ENCODE measurements at regions not wholly inside any gene's neighbourhood (a gene's known extent, or its start where the extent isn't known, plus 50 kb on each side); places are given as distances from the start of the nearest gene placed in this dataset.

GRCh38 chrX:69024931-69025330, 140.3 kb downstream of the PJA1 start:
- no peak for DNase-seq

DNA sequence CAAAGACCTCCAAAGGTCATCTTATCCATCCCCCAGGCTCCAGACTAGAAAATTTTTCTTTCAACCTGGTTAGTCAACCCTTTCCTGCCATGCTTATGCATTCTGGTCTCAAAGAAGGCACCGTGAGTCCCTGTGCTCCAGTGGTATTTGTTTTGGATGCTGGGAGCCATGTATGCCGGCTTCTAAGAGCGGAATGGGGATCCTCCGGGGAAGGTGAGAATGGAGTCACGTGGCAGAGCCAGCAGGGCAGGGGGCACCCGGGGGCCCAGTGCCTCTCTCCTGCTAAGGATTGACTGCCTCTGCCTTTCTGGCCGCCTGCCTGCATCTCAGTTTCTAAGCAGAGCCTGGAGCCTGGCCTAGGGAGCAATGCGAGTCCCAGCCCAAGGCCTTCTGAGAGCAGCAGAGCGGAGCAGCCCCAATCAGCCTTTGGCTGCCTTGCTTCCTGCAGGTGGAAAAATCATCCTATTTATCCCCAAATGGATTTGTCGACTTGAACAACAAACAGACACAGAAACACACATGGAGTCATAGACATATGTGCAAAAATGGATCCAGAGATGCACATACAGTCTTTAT, 141.0 kb downstream of the PJA1 start:
- no peak for DNase-seq

DNA sequence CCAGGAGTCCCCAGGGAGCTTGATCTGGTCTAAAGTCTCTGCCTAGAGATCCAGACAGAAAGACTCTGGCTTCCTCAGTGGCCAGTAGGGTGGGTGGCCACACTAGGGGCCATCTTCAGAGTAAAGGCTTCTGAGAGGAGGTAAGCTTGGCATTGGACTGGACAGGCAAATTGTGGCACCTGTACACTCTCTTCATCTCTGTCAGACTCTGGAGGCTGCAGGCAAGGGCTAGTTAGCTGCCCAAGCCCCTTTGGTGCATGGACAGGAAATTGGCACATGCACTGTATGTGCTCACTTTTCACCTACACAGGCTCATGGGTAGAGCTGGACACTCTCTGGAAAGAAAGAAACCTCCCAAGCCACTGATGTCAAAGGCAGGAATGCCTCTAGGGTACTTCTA, 142.8 kb downstream of the PJA1 start:
- no peak for DNase-seq

DNA sequence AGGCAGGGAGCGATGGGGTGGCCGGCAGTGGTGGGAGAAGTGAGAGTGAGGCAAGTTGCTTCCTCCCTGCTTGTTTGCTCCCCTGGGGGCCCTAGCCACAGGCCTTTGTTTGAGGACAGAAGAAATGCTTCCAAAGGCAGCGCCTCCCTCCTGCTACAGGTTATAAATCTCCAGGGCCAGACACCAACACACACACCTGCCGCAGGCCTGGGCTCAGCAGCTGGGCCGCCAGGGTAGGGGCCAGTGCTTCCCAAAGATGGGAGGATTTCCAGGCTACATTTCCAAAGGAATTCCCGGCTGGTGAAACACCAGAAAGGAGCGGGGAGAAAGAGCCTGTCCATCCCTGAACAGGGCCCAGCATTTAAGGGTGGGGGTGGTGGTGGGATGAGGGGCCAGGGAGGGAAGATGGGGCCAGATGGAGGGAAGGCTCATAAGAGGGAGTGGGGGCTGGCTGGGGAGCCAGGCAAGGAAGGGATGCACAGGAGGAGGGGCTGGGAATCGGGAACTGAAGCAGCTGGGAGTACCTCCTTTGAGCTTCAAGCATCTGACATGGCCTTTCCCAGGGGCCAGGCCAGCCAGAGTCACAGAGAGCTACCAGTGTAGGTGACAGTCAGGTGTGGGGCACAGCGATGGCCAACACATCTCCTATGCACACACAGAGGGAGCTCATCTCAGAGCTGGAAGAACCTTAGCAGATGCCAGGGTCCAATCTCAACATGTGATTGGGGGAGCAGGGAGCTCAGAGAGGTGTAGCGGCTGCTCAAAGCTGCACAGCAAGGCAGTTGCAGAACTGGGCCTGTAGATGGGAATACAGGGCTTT, 143.9 kb downstream of the PJA1 start:
- DNase-seq, result no peak

DNA sequence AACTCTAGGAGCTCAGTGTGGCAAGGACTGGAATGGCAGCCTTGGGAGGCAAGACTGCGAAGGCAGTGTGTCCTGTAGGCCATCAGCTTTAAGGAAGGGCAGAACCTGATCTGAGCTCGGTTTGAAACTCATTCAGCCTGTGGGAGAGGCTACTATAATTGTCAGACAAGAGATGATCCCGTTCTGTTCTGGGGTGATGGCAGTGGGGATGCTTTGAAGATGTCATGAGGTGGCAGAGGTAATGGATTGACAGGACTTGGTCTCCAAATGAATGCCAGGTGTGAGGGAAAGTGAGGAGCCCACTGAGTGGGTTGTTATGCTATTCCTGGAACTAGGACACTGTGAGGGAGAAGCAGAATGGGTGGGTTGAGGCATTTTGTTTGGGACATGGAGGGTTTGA, 144.9 kb downstream of the PJA1 start:
- no peak for DNase-seq

GRCh38 chrX:69019073-69019890, 146.0 kb downstream of the PJA1 start:
- no peak for DNase-seq

DNA sequence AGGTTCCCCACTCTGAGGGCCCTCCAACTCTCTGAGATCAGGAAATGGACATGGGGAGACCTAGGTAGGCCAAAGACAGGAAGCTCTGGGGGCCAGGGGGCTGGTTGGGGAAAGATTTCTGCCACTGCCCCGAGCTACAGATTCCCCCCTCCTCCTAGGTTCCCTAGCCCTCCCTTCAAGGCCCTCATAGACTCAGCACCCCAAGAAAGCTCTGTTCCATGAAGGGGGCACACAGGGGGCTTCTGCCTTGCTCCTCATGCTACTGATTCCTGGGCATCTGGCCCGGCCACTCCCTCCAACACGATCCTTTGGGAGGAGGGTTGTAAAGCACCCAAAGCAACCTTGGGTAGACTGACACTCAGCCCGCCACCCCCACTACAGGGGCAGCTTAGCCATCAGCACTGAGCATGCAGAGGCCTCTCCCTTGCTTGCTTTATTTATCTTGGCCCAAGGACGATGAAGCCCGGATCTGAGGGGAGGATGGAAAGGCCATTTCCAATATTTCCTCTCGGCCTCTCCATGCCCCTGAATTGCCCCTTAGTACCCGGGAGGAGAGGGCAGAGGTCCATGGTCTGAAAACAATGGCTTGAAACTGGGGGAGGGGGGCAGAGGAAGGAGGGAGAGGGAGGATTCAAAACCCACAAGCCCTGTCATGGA, 146.7 kb downstream of the PJA1 start:
- no peak for DNase-seq

- no peak for DNase-seq
Measured at GRCh38 chrX:69016293-69016941, 148.8 kb downstream of the PJA1 start.

DNA sequence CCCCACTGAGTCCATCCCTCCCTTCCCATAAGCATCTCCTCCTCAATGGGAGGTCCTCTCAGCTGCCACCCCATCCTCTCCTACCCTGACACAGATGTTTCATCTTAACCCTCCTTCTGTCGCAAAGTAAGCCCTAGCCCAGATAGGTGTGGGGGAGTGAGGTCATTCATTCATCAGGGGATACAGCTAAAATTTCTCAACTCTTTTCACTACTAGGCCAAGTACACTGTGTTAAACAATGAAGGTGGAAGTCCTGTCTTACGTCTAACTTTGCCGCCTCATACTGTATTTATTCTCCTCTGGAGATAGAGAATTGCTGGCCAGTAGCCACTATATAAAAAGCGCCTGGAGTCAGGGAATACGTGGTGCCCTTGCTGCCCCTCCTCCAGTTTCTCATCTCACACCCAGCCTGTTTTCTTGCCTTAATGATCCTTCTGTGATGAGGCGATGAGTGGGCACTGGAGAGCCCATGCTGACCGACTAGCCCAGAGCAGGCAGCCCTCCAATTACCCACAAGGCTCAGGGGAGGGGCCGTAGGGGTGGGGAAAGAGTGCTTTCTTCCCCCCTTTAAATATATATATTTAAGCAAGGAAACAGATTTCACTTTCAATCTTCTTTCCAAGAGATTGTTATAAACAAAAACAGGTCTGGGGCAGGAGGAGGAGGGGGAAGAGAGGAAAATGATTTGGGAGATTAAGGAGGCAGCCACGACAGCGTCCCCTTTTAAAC, 149.5 kb downstream of the PJA1 start:
- DNase-seq, result no peak

GRCh38 chrX:69015156-69015555, 150.1 kb downstream of the PJA1 start:
- DNase-seq, result no peak

GRCh38 chrX:69014200-69014599, 151.1 kb downstream of the PJA1 start:
- no peak for DNase-seq

GRCh38 chrX:69010339-69010738, 154.9 kb downstream of the PJA1 start:
- no peak for DNase-seq

- DNase-seq, result no peak
Measured at GRCh38 chrX:69000877-69001276, 164.4 kb downstream of the PJA1 start.

DNA sequence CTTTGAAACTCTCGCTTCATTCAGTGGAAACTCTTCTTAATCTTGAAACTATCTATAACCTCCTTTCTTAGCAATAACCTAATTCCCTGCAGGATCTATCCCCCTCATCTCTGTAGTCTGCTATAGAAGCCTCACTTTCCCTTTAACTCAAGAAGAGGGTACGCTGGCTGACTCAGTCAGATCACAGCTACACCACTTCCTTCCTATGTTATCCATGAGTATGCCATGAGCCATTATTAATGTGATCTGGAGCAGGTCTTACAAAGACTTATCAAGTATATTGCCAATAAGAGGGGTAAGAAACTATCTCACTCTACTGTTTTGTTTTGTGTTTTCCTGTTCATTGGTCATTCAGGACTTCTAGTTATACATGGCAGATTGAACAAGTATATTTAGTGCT, 165.3 kb downstream of the PJA1 start:
- no peak for DNase-seq

GRCh38 chrX:68999356-68999755, 165.9 kb downstream of the PJA1 start:
- DNase-seq, result no peak

DNA sequence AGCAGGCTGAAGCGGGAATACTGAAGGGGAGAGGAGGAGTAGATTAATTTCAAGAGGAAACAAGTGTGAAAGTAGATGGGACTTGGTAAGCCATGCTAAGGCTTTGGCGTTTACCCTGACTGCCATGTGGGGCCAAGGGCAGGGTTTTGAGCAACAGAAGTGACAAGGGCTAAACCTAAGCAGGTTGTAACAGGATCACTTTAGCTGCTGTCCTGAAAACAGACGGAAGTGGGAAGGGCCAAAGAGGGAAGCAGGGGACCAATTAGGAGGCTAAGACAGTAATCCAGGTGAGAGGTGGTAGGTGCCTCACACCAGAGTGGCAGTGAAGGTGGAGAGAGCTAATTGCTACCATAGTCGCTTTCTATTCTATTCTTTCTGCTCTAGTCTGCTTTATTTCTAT, 166.5 kb downstream of the PJA1 start:
- no peak for DNase-seq

DNA sequence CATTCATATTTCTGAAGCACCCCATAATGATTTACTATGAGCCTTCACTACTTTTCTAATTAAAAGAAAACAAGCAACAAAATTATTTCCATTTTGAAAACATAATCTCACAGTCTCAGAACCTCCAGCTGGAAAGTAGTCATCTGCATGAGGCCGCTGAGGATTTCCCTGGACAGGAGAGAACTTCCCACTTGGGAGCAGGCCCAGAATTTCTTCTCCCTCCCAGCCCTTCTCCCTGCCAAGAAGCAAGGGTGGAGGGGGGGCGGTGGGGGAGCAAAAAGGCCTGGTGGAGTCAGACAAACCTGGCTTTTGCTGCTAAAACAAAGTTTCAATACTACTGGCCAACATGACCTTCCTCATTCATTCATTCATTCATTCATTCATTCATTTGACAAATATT, 167.3 kb downstream of the PJA1 start:
- DNase-seq, result no peak

DNA sequence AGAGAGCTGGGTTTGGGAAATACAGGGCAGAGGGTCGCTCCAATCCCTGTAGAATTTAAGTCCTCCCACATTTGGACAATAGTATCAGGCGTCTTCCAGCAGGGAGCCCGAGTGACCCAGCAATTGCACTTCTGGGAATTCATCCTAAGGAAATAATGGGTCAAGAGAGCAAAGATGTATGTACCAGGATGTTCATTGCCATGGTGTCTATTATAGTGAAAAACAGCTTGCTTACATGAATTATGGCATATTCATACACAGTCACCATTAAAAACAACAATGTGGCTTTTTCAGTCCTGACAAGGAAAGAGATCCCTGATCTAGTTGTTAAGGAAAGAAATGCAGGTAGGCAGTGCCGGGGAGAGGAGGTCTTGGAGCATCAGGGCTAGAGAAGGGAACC, 167.7 kb downstream of the PJA1 start:
- DNase-seq, result no peak

DNA sequence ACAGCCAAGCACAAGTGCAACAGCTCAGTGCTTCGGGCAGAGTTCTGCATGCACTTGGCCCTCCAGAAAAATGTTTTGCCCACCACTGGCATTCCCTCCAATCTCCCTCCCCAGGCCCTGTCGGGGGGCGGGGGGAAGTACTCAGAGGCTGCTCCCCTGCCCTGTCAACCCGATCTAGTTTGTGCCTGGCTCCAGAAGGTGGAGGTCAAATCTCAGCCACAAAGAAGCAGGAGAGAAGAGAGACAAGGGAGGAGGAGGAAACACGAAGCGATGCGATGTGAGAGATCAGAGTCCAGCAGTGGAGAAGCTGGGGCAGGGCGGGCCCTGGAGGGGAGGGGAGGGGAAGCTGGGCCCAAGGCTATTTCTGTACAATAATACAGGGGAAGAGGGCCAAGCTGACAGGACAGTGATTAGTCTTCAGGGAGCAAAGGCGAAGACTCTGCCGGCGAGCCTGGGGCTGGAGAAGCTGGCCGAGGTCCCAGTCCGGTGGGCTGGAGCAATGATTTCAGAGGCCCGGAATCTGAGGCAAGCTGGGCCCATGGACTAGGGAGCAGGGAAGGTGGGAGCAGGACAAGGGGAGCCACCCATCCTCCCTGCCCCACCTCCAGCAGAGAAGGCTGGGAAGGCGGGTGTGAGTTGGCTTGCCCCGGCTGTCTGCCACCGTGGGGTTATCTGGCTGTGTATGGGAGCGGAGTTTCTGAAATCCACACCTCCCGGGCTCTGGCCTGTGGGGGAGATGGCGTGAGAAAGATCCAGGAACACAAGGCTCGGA, 167.1 kb downstream of the EFNB1 start:
- DNase-seq, result no peak

DNA sequence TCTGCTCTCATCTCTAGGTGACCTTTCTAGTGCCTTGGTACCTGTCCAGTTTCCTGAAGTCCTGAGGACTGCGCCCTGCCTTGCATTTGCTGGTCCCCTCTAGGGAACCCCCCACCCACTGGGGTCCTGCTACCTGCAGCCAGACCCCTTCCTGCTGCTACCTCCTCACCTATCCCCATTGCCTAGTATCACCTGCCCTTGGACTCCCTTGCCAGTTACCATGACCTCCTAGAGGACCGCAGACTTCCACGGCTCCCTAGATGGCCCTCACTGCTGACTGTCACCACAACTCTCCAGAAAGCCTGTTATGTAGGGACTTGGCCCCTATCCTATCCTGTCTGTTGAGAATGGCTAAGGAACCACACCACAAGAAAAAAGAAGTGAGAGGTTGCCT, 166.6 kb downstream of the EFNB1 start:
- no peak for DNase-seq

DNA sequence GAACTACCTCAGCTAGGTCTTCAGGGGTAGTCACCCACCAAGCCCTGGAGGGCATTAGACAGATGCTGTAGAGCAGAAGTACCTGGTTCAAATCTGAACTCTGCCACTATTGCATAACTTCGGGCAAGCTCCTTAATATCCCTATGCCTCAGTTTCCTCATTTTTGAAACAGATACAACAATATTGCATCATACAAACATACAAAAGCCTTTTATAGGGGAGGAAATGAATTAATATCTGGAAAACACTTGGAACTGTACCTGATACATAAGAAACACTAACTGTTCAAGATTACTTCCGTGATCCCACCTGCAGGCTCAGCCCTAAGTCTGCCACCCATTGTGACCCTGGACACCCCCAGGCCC, 166.1 kb downstream of the EFNB1 start:
- no peak for DNase-seq

All from activated CD4-positive, alpha-beta T cell treated with anti-CD3 and anti-CD28 coated beads, Interleukin-2, Interleukin-6, amounts not matched to agents 100 ng/mL and 50 ng/mL, durations not matched to agents 16 hours and 8 hours (primary cell).